OCI-LY7 (cell line): ENCODE measurements at regions not wholly inside any gene's neighbourhood (a gene's known extent, or its start where the extent isn't known, plus 50 kb on each side); places are given as distances from the start of the nearest gene placed in this dataset.

Source experiments
- BruUV-seq: library from RNA; stranded (reverse); fragments of 400-500 nt; replicated peaks from 2 replicates; lab custom pipeline; 2021; lab: Mats Ljungman, UMichigan
- CTCF ChIA-PET: fragments of 300-600 bp; sonication (Branson Sonifier 250); formaldehyde crosslinking; loops from one replicate; lab custom pipeline; 2022; ENCODE audit warnings: antibody characterized with exemption; ENCODE audit not compliant: unreplicated experiment; lab: Charles Lee
- POLR2A ChIA-PET: fragments of 300-600 bp; sonication (Branson Sonifier 250); formaldehyde crosslinking; loops from one replicate; lab custom pipeline; 2022; ENCODE audit warnings: antibody characterized with exemption; lab: Charles Lee
- DNase-seq: peaks from one replicate; pipeline ENCODE4 v3.0.0-alpha.2; 2015; ENCODE audit warnings: low spot score
- H2AFZ ChIP-seq: fragments of 200-600 bp; sonication (generic), shearing (Covaris generic); 2 replicates; pipeline ENCODE4 v1.6.1; 2014; ENCODE audit warnings: mild to moderate bottlenecking, antibody characterized with exemption, low read length, moderate library complexity
- H3K27ac ChIP-seq: fragments of 200-600 bp; sonication (generic); 2 replicates; pipeline ENCODE4 v1.5.1; 2014; ENCODE audit warnings: mixed run types, low read depth, mild to moderate bottlenecking, moderate library complexity, low read length, inconsistent platforms; ENCODE audit not compliant: poor library complexity, severe bottlenecking
- H3K36me3 ChIP-seq: fragments of 200-600 bp; sonication (generic); 2 replicates; pipeline ENCODE4 v1.6.1; 2014; ENCODE audit warnings: mild to moderate bottlenecking, antibody characterized with exemption, low read length, moderate library complexity, mixed read lengths; ENCODE audit not compliant: insufficient read depth
- H3K4me1 ChIP-seq: fragments of 200-600 bp; sonication (generic); 2 replicates; pipeline ENCODE4 v1.5.1; 2014; ENCODE audit warnings: mild to moderate bottlenecking, low read length; ENCODE audit not compliant: insufficient read depth, poor library complexity, severe bottlenecking
- H3K4me2 ChIP-seq: fragments of 200-600 bp; sonication (generic); 2 replicates; pipeline ENCODE4 v1.6.1; 2014; ENCODE audit warnings: mild to moderate bottlenecking, low read length
- H3K4me3 ChIP-seq: fragments of 200-600 bp; sonication (generic); 2 replicates; pipeline ENCODE4 v1.5.1; 2014; ENCODE audit warnings: mild to moderate bottlenecking, low read depth, low read length; ENCODE audit not compliant: poor library complexity, severe bottlenecking
- H3K79me2 ChIP-seq: fragments of 200-600 bp; sonication (generic); 2 replicates; pipeline ENCODE4 v1.6.1; 2016; ENCODE audit warnings: low read depth, mild to moderate bottlenecking, low read length, moderate library complexity, mixed read lengths; ENCODE audit not compliant: insufficient read depth
- H3K9me2 ChIP-seq: fragments of 200-600 bp; sonication (generic); 2 replicates; pipeline ENCODE4 v1.6.1; 2016; ENCODE audit warnings: mild to moderate bottlenecking, low read length, mixed read lengths; ENCODE audit not compliant: insufficient read depth
- H3K9me3 ChIP-seq: fragments of 200-600 bp; sonication (generic); 2 replicates; pipeline ENCODE4 v1.6.1; 2014; ENCODE audit warnings: mild to moderate bottlenecking, mixed run types, low read length, mixed read lengths
- H4K20me1 ChIP-seq: fragments of 200-600 bp; sonication (generic); 2 replicates; pipeline ENCODE4 v1.6.1; 2014; ENCODE audit warnings: mild to moderate bottlenecking, antibody characterized with exemption, low read length, moderate library complexity, mixed read lengths; ENCODE audit not compliant: insufficient read depth
- CTCF ChIP-seq: fragments of 200-600 bp; sonication (generic); conservative IDR thresholded peaks from 2 replicates; pipeline ENCODE4 v1.5.1; 2014; ENCODE audit warnings: mild to moderate bottlenecking, antibody characterized with exemption, low read length, moderate library complexity, mixed read lengths
- EZH2phosphoT487 ChIP-seq: fragments of 200-600 bp; sonication (generic); IDR thresholded peaks from 2 replicates; pipeline ENCODE4 v1.6.1; 2018; ENCODE audit warnings: low read depth, borderline replicate concordance, mild to moderate bottlenecking, mixed run types, antibody characterized with exemption, low read length, moderate library complexity, mixed read lengths
- intact Hi-C: fragments of 100-400 bp; cut with micrococcal nuclease; formaldehyde crosslinking; loops from one replicate; pipeline ENCODE4 v1.10.0; 2022; ENCODE audit not compliant: unreplicated experiment

- Histone ChIP-seq H3K27ac (no peak overlapping the region), H3K4me2 (no peak overlapping the region), H3K4me1 (no peaks in the 10 kb centered on the region), H3K9me3 (no peaks in the 10 kb centered on the region), H3K36me3 (no peaks in the 10 kb centered on the region), H4K20me1 (no peaks in the 10 kb centered on the region), H3K79me2 (no peaks in the 10 kb centered on the region), H3K9me2 (no peaks in the 10 kb centered on the region), H2AFZ (no peak overlapping the region), H3K4me3 (no peak overlapping the region)
- no TSS peak for BruUV-seq
- intact Hi-C loops = no loop called here
- ChIA-PET CTCF (no interaction called here), POLR2A (no interaction called here)
- no peak for DNase-seq
- TF ChIP-seq CTCF = no peak
- TF ChIP-seq EZH2phosphoT487 = no peak
These were observed 686.3 kb upstream of the SETBP1 start for GRCh38 chr18:43994381-43994780.

- H3K4me2 ChIP-seq = no peak overlapping the region
- H3K36me3 ChIP-seq = no peaks in the 10 kb centered on the region
- BruUV-seq = no TSS peak
- DNase-seq = no peak
- ChIA-PET POLR2A (interaction anchor here (0.7 kb wide), 1 partner anchor 13 kb away, joined by 3 read pairs; no protein-coding TSS in a partner anchor), CTCF (no interaction called here)
- no peaks in the 10 kb centered on the region for H3K79me2 ChIP-seq
- no peak overlapping the region for H2AFZ ChIP-seq
- H3K4me3 ChIP-seq = no peak overlapping the region
- H4K20me1 ChIP-seq = no peaks in the 10 kb centered on the region
- H3K4me1 ChIP-seq = no peaks in the 10 kb centered on the region
- no peak overlapping the region for H3K27ac ChIP-seq
- intact Hi-C loops = no loop called here
- no peaks in the 10 kb centered on the region for H3K9me3 ChIP-seq
- H3K9me2 ChIP-seq = no peaks in the 10 kb centered on the region
- TF ChIP-seq CTCF = no peak
- TF ChIP-seq EZH2phosphoT487 = no peak
These were observed 666.8 kb upstream of the SETBP1 start for GRCh38 chr18:44013871-44014270.

GRCh38 chr18:44025421-44025820 lies 655.3 kb upstream of the SETBP1 start:
- TF ChIP-seq EZH2phosphoT487 (no peak), CTCF (no peak)
- CTCF ChIA-PET = no interaction called here
- Histone ChIP-seq H4K20me1 (no peaks in the 10 kb centered on the region), H3K9me2 (no peaks in the 10 kb centered on the region), H3K4me1 (no peaks in the 10 kb centered on the region), H2AFZ (no peak overlapping the region), H3K4me3 (no peak overlapping the region), H3K36me3 (no peaks in the 10 kb centered on the region), H3K79me2 (no peaks in the 10 kb centered on the region), H3K9me3 (no peaks in the 10 kb centered on the region), H3K4me2 (no peak overlapping the region), H3K27ac (no peak overlapping the region)
- BruUV-seq = no TSS peak
- intact Hi-C loops = no loop called here
- no peak for DNase-seq
- POLR2A ChIA-PET = no interaction called here
